ENCODE measurements at regions not wholly inside any gene's neighbourhood (a gene's known extent, or its start where the extent isn't known, plus 50 kb on each side); places are given as distances from the start of the nearest gene placed in this dataset.
"Not testable (repeated sequence)": the region's sequence is repeated elsewhere in the genome, so short reads cannot be mapped to it uniquely, and the experiment has no call there.

DNA sequence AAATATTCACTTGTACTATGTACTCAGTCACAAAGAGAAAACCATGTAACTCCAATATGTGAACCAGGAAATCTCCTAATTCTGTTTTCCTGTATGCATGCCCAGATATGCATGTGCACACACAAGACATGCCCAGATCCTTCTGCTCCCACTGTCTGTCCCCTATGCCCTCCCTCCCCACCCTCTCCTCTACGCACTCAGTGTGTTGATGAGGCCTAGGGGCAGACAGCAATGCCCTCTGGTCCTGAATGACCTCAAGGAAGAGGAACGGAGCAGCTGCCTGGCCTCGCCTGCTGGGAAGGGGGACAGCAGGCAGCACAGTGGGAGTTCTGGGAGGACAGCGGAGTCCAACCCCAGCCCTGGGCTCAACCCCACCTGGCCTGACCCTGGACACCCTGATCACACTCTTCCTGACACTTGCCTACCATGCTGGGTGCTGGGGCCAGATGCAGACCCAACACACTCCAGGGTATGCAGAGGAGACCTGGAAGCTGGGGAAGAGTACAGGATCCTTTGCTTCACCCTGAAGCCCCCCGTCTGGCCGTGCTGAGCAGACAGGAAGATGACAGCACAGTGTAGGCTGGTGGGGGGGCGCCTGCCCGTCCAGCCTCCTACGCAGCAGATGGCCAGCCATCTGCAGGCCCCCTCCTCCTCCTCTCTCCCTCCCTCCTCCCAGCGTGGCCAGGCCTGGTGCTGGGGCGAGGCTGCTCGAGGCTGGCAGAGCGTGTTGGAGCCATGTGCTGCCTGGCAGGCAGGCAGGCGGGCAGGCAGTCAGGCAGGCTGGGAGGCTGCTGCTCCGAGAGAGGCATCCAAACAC, 106.6 kb upstream of the NCOR2 start:
- DNase-seq = no peak

DNA sequence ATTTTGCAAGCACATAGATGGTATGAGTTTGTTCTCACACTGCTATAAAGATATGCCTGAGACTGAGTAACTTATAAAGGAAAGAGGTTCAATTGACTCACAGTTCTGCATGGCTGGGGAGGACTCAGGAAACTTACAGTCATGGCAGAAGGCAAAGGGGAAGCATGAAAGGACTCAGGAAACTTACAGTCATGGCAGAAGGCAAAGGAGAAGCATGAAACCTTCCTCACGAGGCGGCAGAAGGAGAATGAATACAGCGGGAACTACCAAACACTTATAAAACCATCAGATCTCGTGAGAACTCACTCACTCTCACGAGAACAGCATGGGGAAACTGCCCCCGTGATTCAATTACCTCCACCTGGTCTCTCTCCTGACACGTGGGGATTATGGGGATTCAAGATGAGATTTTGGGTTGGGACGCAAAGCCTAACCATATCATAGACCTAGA, 101.9 kb upstream of the NCOR2 start:
- not testable (repeated sequence) for DNase-seq

DNA sequence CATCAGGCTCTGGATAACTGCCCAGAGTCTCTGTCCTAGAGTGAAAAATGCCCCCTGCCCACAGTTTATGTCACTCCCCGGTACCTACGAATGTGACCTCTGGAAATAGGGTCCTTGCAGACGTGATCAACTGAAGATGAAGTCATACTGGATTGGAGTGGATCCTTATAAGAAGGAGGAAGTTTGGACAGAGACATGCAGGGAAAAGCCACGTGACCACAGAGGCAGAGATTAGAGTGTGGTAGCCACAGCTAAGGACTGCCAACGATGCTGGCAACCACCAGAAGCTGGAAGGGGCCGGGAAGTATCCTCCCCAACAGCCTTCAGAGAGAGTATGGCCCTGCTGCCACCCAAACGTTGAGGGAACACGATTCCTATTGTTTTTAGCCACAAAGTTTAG, 101.2 kb upstream of the NCOR2 start:
- no peak for DNase-seq

DNA sequence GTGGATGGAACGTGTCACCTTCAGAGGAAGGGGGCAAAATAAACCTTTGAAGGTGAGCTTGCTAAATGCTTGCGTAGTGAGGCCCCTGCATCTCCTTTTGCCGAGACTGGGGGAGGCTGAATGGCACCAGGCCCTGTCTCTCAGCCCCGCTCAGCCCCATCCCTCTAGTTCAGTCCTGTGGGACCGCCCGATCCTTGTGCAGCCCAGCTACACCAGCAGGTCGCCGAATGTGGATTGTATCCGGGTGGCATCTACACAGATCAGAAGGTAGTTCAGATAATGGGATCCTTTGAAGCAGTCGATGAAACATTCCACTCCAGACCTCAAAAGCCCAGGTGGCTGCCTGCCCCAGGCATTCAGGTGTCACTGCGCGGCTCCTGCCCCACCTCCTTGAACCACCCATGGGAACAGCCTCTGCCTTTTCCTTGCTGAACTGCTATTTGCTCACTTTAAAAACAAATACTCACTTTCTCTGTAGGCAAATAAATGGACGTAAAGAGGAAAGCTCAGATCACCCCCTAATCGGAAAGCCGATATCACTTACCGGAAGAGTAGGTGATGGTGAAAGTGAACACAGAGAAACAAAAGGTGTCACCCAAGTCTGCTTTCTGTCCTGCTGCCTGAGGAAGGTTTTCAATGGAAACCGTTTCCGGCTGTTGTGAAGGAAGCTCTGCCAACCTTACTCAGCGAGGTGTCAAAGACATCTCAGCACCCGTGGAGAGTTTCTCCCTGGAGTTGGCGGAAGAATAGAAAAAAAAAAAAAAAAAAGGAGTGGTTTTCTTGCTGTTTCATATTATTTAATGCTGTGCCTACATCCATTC, 100.3 kb upstream of the NCOR2 start:
- no peak for DNase-seq

DNA sequence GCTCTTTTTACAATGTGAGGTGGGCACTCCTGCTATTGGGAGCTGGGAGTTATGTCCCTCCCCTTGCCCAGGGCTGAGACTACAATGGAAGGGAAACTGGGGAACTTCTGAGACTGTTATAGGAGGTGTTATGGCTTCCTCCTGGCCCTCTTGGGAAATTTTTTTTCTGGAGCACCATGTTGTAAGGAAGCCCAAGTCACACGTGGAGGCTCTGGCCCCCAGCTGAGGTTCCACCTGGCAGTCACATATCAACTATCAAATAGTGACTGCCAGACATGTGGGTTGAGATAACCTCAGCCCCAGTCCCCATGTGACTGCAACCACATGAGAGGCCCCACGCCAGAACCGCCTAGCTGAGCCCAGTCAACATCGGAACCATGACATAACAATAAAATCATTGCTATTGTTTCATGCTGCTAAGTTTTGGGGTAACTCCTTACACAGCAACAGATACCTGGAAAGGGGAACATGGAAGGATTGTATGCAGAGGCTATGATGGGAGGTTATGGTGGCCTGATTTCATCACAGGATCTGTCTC, 99.4 kb upstream of the NCOR2 start:
- DNase-seq = no peak

DNA sequence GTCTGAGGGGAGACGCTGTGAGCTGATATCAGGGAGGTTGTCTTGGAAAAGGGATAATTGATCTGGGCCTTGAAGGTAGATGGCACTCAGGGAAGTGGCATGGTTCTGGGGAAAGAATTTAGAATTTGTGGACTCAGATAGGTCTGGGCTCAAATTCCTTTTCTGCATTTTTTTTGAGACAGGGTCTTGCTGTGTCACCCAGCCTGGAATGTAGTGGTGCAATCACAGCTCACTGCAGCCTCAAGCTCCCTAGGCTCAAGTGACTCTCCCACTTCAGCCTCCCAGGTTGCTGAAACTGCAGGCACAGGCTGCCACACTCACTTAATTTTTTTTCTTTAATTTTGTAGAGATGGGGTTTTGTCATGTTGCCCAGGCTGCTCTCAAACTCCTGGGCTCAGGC, 98.1 kb upstream of the NCOR2 start:
- DNase-seq = no peak

DNA sequence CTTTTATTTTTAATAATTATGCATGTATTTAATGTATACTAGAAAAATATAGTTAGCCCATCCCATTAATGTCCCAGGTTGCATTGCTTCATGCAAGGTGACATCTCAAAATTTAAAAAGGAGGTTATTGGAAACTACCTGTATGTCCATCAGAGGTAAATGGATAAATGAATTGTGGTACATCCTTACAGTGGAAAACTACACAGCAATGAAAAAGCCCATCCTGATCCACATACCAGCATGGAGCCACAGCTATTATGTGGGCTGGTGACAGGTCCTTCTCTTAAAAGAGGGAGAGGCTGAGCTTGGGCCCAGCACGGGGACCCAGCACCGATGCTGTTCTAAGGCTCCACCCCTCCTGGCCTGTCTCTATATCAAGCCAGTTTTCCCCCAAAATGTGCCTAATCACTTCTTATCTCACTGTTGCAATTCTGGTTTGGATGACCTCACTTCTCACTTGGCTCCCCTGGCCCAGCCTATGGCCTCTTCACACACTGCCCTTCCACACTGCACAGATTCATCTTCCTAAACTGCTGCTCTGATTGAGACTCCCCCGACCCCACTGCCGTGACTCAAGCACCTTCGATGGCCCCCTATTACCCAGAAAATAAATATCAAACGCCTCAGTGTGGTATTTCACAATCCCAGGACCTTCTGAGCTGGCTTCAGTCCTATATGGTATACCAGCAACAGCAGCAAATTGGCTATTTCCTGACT, 97.1 kb upstream of the NCOR2 start:
- no peak for DNase-seq

DNA sequence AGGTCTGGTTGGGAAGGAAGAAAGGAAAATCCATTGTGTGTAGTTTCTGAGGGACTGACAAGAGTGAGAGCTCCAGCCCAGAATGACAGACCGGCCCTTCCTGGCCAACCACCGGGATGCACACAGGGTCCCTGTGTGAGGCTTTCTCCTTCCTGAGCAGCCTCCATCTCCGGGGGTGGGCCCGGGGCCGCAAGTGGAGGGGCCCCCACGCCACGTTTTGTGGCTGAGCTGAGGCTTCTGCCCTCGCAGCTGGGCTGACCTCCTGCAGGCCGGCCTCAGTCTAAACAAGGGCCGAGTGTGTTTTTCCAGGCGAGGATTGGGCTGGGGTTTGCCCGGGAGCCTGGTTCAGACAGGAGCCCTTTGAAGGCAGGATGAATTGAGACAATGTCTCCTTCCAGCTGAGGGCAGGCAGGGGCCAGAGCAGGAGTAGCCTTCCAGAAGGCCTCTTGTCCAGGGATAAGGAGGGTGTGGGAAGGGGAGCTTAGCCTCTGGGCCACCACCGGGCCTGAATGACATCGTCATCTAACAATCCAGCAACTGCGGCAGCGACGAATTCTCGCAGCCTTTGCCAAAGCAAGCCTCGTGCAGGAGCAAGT, 96.5 kb upstream of the NCOR2 start:
- no peak for DNase-seq

DNA sequence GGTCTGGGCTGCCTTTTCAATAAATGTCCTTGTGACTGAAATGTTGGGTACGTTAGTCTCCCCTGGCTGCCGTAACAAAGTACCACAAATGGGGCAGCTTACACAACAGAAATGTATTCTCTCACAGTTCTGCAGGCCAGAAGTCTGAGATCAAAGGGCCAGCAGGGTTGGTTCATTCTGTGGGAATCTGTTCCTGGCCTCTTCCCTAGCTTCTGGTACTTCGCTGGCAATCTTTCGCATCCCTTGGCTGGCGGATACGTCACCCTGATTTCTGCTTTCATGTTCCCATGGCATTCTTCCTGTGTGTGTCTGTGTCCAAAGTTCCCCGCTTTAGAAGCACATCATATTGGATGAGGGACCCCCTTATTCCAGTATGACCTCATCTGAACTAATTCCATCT, 95.8 kb upstream of the NCOR2 start:
- DNase-seq = no peak

DNA sequence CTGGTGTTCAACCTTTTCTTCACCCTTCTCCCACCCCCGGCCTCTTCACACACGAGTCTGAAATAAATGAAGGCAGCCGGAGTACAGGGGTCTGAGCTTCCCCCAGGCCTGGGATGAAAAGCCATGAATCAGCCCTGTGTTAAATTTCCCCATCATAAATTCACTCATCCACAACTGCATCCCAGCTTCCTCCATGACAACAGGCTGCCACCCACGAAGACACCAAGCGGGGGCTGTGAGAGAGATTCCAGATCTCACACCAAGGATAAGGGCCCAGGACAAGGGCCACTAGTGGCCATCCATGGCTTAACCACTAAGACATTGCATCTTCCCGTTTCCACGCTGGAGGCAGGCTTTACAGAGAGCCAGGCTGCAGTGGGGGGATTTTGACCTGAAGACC, 93.9 kb upstream of the NCOR2 start:
- no peak for DNase-seq

DNA sequence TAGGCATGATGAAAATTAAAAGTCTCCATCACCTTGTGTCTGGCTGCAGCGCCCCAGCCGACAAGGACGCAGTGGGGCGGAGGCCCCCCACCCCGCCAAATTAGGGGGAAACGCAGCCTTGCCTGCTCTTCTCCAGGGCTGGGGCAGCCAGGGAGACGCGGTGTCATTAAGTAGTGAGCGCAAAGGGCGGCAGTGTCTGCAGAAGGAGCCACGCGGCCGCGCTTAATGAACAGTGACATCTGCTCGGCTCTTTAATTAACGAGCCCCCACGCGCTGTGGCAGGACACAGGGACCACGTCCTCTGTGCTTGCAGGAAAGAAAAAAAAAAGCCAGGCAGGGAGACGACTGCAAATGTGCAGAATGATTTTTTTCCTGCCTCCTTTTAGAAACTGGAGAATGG, 93.4 kb upstream of the NCOR2 start:
- DNase-seq = no peak

DNA sequence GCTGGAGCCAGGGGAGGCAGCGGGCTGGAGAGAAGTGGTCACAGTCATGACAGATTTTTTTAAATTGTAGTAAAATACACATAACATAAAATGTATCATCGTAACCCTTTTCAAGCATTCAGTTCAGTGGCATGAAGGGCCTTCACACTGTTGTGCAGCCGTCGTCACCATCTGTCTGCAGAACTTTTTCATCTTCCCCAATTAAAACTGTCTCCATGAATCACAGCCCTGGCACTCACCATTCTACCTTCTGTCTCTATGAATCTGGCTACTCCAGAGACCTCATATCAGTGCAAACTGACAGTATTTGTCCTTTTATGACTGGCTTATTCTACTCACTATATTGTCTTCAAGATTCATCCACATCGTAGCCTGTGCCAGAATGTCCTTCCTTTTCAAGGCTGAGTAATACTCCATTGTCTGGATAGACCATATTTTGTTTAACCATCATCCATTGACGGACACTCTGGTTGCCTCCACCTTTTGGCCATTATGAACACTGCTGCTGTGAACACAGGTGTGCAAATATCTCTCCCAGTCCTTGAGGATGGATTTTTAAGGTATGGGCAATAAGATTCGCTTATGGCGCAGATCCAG, 91.5 kb upstream of the NCOR2 start:
- DNase-seq = no peak

DNA sequence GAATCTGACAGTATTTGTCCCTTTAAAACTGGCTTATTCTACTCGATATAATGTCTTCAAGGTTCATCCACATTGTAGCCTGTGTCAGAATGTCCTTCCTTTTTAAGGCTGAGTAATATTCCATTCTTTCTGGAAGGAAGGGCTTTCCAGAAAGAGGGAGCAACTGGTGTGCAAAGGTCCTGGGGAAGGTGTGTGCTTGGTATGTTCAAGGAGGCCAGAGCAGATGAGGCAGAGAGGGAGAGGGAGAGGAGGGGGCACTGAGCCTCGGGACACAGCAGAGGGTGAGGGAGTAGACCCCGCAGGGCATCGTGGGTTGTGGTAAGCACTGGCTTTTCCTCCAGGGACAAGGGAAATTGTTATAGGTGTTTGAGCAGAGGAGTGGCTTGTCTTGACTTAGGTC, 90.9 kb upstream of the NCOR2 start:
- DNase-seq = no peak

DNA sequence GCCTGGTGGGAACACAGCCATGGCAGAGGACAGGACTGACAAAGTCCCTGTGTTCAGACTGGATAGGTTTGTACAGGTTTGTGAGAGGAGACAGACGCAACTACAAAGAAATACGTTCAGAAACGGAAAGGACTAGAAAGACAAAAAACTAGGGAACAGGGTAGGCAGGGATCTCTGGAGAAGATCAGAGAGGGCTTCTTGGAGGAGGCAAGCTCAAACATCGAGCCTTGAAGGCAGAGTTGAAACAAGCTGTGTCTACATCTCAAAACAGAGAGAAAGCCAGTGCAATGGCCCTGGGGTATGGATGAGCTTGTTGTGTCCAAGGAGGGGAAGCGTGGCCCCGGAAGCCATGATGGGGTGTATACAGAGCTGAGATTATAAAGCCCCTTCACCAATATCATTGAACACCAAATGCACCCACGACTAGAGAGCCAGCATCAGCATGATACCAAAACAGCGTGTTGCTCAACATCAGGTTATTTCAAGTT, 89.6 kb upstream of the NCOR2 start:
- no peak for DNase-seq

DNA sequence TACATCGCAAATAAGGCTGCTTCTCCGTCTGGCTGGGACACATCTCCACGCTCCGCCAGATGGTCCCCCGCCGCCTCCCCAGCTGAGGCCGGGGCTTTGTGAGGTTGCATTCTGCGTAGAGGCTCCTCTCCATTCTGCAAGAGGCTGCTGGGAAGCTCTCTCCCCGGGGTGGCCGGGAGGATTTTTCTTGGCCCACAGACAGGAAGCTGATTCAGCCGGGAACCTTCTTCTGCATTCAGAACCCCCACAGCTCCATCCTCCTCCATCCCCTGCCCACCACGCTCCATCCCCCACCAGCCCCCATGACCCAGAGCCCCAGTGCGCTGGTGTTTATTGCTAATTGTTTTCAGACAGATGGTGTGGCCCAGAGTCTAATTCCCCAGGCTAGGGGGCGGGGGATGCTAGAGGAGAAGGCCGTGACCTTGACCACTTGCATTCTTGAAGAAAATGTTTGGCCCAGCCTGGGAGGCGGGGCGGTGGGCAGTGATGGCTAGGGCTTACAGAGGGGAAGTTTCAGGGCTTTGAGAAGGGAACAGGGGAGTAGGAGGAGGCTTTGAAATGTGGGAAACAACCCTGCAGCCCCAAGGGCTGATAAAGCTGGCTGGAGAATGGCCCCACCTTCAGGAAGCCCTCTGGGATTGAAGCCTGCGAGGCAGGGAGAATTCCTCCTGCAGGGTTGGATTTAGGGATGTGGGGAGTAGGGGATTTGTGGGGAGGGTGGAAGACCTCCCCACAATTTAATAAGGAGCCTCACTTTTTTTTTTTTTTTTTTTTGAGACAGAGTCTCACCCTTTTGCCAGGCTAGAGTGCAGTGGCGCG, 88.5 kb upstream of the NCOR2 start:
- no peak for DNase-seq

DNA sequence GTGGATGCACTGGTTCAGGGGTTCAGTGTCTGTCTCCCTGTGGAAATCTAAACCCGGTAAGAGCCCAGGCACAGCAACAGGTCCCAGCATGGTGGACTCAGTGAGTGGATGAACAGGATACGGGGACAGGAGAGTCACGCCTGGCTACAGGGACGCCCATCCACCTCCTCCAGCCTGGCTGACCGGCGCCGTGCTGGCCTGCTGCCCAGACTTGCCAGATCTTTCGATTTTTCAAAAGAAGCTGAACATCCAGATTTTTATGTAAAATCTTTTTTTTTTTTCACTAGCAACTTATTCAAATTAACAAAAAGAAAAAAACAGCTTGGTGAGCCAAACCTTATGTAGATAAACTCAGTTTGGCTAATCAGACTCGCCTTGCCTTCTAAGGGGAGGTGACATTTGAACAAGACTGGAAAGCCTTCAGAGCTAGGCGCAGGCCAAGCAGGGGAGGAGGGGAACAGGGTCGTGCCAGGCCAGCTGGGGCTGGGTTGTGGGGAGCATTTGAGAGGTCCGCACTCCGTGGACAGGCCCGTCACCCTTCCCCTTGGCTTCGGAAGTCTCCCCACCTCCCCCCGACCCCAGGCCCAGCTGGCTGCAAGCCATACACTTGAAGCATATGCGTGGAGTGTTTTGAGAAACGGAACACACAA, 87.8 kb upstream of the NCOR2 start:
- no peak for DNase-seq

DNA sequence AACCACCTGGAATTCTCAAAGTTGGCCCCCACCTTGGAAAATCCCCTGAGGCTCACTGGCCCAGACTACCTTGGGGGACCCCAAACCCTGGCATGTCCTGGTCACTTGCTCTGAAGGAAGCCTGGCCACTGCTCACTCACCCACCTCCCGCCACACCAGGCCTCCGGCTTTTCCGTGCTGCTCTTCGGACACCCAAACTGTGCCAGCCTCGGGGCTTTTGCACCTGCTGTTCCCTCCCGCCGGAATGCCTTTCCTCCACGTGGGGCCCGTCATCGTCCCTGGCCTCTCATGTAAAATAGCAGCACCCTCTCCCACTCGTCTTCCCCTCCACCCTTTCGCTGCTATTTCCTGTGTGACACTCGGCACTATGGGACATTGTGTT, 87.2 kb upstream of the NCOR2 start:
- DNase-seq = no peak

DNA sequence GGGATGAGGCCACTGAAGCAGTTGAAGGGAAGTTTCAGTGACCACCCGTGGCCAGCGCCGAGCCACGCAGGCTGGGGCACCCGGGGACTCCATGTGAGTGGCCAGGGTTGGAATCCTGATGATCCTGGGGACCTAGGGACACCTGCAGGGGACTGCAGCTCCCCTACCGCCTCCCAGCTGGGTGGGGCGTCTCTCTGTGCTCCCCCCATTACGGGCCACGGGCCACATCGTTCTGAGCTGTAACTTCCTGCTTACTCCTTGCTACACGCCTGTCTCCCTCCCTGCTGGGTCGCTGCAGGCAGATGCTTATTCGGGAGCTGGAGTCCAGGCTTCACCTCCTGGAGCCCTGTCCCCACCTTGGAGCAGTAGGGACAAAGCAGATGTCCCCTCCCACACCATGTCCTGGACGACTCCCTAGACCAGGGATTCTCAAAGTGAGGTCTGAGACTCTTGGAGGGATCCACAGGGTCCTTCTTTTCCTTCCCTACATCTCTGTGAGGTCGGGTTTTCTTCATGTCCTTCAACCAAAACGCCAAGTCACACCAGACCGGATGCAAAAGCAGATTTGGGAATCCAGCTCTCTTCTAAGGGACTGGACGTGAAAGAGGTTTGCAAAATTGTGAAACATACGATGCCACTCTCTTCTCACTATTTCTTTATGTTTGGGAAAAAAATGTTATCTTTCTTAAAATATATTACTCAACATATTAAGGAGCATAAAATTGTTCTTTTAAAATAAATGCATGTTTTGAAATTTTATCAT, 85.9 kb upstream of the NCOR2 start:
- DNase-seq = no peak

DNA sequence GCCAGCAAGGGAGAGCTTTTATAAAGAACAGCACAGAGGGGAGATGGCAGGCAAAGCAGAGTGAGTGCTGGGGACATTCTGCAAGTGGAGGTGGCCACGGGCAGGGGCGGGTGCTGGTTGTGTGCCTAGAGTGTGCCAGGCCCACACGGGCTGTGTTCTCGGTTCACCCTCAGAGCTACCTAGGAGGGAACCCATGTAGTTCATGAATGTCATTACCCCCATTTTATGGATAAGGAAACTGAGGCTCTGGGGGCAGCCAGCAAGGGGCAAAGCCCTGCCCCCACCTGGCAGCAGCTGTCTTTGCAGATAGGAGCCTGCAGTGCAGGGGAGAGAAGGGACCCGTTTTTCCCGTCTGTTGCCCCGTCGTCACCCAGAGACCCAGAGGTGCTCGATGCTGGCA, 85.2 kb upstream of the NCOR2 start:
- no peak for DNase-seq
